PFSK-1 (cell line): ENCODE measurements at regions not wholly inside any gene's neighbourhood (a gene's known extent, or its start where the extent isn't known, plus 50 kb on each side); places are given as distances from the start of the nearest gene placed in this dataset.

Experiments used
- FOXP2 ChIP-seq: optimal IDR thresholded peaks from 2 replicates; pipeline ENCODE3; 2011; ENCODE audit warnings: borderline replicate concordance, control low read depth, inconsistent platforms; ENCODE audit not compliant: insufficient read depth; ENCODE audit errors: extremely low read length, extremely low read depth
- POLR2AphosphoS5 ChIP-seq: IDR thresholded peaks from 2 replicates; pipeline ENCODE4 v1.6.1; 2012; ENCODE audit warnings: low read depth, mild to moderate bottlenecking, control low read depth, low read length, moderate library complexity
- SIN3A ChIP-seq: IDR thresholded peaks from 2 replicates; pipeline ENCODE4 v1.6.1; 2012; ENCODE audit warnings: mild to moderate bottlenecking, low read length, moderate library complexity, borderline replicate concordance; ENCODE audit not compliant: insufficient read depth
- TAF1 ChIP-seq: IDR thresholded peaks from 2 replicates; pipeline ENCODE4 v1.6.1; 2012; ENCODE audit warnings: low read length, control low read depth, borderline replicate concordance; ENCODE audit not compliant: insufficient read depth
- TF ChIP-seq, protein P1 (sequence below), 2 experiments: IDR thresholded peaks; 2 replicates each; pipeline versions ENCODE4 v1.6.1 to v1.8.0; 2011 to 2012; ENCODE audit warnings: low read depth in 2 of 2, low read length in 2 of 2, control low read depth in 1 of 2, inconsistent platforms in 1 of 2, mild to moderate bottlenecking in 1 of 2, moderate library complexity in 1 of 2; ENCODE audit not compliant: insufficient read depth in 1 of 2

DNA sequence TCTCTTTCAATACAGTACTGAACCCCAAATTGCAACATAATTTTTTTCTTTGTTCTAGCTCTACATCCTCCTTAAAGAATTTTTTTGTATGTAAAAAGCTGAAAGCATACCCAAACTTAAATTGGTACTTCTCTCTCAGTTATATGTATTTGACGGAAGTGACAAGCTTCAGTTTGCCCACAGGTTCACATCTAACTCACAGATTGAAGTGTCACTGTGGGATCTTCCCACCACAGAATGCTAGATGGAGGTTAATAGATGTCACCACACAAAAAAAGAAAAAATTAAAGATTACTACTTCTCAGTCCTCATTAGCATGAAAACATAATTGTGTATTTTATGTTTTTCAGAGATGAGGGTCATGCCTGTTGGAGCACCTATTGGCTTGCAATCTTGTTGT, 150.9 kb upstream of the GHITM start:
- no peak for TF ChIP-seq TAF1
- TF ChIP-seq, protein P1, sequence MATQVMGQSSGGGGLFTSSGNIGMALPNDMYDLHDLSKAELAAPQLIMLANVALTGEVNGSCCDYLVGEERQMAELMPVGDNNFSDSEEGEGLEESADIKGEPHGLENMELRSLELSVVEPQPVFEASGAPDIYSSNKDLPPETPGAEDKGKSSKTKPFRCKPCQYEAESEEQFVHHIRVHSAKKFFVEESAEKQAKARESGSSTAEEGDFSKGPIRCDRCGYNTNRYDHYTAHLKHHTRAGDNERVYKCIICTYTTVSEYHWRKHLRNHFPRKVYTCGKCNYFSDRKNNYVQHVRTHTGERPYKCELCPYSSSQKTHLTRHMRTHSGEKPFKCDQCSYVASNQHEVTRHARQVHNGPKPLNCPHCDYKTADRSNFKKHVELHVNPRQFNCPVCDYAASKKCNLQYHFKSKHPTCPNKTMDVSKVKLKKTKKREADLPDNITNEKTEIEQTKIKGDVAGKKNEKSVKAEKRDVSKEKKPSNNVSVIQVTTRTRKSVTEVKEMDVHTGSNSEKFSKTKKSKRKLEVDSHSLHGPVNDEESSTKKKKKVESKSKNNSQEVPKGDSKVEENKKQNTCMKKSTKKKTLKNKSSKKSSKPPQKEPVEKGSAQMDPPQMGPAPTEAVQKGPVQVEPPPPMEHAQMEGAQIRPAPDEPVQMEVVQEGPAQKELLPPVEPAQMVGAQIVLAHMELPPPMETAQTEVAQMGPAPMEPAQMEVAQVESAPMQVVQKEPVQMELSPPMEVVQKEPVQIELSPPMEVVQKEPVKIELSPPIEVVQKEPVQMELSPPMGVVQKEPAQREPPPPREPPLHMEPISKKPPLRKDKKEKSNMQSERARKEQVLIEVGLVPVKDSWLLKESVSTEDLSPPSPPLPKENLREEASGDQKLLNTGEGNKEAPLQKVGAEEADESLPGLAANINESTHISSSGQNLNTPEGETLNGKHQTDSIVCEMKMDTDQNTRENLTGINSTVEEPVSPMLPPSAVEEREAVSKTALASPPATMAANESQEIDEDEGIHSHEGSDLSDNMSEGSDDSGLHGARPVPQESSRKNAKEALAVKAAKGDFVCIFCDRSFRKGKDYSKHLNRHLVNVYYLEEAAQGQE (IDR thresholded peaks at IDR 0.05; ENCODE audit: insufficient read depth in 1 of 2, low read depth in 2 of 2, low read length in 2 of 2) = no peak
- no peak for TF ChIP-seq POLR2AphosphoS5
- TF ChIP-seq SIN3A = no peak
- TF ChIP-seq FOXP2 = no peak

DNA sequence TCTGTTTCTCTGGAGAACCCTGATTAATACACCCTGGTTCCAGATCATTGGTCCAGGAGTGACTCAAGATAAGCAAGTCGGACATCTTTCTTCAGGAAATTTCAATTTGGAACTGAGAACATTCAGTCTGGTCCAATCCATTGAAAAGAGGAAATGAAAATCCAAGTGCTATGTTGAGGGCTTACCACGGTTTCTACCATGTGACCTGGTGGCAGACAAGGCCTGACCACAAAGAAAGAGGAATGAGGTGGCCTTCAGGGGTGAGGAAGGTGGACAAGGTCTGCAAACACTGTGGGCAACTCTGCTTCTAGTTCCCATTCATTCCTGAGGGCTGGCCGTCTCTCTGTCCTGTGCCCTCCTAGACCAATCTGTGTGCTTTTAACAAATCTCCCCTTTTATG, 149.2 kb upstream of the GHITM start:
- TF ChIP-seq, protein P1 (IDR thresholded peaks at IDR 0.05; ENCODE audit: insufficient read depth in 1 of 2, low read depth in 2 of 2, low read length in 2 of 2) = no peak
- no peak for TF ChIP-seq FOXP2
- TF ChIP-seq SIN3A = no peak
- TF ChIP-seq POLR2AphosphoS5 = no peak
- TF ChIP-seq TAF1 = no peak

DNA sequence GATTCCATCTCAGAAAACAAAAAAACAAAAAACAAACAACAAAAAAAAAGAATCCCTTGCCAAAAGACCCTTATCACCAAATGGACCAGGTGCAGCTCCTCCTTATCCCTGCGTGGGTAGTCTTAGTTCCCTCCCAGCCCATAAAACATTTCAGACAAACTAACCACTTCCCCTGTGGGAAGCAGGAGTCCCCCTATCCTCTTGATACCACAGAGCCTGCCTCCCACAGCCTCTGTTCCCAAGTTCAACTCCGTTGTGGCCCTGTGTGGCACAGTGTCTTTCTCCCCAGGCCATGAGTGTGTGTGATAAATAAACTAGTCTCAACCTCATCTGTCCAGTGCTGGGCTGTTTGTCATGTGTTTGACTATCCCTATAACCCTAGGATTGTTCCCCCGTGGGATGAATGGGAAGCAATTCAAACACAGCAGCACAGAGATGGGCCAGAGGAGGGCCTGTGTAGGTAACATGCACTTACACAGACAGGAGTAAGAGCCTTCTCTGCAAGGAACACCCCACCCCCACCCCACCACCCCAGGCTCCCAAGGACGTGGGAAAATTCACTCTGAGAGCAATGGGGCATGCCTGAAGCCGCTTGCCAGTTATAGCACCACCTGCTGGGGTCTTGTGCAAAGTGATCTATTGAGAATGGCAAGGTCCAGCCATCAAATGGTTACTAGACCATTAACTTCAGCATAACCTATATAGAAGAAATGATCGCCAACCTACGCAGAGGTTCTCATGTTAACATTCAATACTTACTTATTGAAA, 147.1 kb upstream of the GHITM start:
- TF ChIP-seq FOXP2 (no peak), POLR2AphosphoS5 (no peak), TAF1 (no peak), SIN3A (no peak)
- TF ChIP-seq, protein P1 (IDR thresholded peaks at IDR 0.05; ENCODE audit: insufficient read depth in 1 of 2, low read depth in 2 of 2, low read length in 2 of 2) = no peak

DNA sequence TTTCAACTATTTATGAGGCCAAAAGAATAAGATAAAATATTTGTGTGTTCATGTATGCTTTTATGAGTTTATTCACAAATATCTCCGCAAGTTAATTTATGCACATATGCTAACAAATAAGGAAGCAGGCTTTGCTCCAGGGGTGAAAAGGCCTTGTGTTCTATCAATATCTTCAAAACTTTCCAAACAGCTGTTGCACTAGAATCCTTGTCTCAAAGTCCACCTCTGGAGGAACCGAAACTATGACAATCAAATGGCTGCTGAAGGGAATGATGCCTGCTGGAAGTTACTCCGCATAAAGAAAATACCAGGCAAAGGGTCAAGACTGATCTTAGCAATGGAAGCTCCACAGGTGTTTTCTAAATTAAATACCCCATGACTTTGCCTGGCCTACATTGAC, 145.0 kb upstream of the GHITM start:
- TF ChIP-seq, protein P1 (IDR thresholded peaks at IDR 0.05; ENCODE audit: insufficient read depth in 1 of 2, low read depth in 2 of 2, low read length in 2 of 2) = no peak
- TF ChIP-seq FOXP2 (no peak), TAF1 (no peak), SIN3A (no peak), POLR2AphosphoS5 (no peak)
